ENCODE measurements at regions not wholly inside any gene's neighbourhood (a gene's known extent, or its start where the extent isn't known, plus 50 kb on each side); places are given as distances from the start of the nearest gene placed in this dataset.

- TF ChIP-seq CTCF (conservative IDR thresholded peaks at IDR 0.05; ENCODE audit: low read depth, low read length): no peak
- no peak for DNase-seq (ENCODE audit: low read depth)
- H3K4me3 ChIP-seq (ENCODE audit: low read depth, low read length): no peak overlapping the region
Observed at GRCh38 chr13:110034031-110034549, 247.7 kb upstream of the IRS2 start.

GRCh38 chr13:110032969-110033368, 246.6 kb upstream of the IRS2 start:
- no peak for DNase-seq (ENCODE audit: low read depth)
- TF ChIP-seq CTCF (conservative IDR thresholded peaks at IDR 0.05; ENCODE audit: low read depth, low read length): no peak
- no peak overlapping the region for H3K4me3 ChIP-seq (ENCODE audit: low read depth, low read length)

- no peak for TF ChIP-seq CTCF (conservative IDR thresholded peaks at IDR 0.05; ENCODE audit: low read depth, low read length)
- no peak overlapping the region for H3K4me3 ChIP-seq (ENCODE audit: low read depth, low read length)
- no peak for DNase-seq (ENCODE audit: low read depth)
Observed at GRCh38 chr13:110030394-110030928, 244.1 kb upstream of the IRS2 start.

GRCh38 chr13:110028838-110029621, 242.6 kb upstream of the IRS2 start:
- no peak for TF ChIP-seq CTCF (conservative IDR thresholded peaks at IDR 0.05; ENCODE audit: low read depth, low read length)
- no peak overlapping the region for H3K4me3 ChIP-seq (ENCODE audit: low read depth, low read length)
- no peak for DNase-seq (ENCODE audit: low read depth)

GRCh38 chr13:110028311-110028710, 241.9 kb upstream of the IRS2 start:
- no peak for TF ChIP-seq CTCF (conservative IDR thresholded peaks at IDR 0.05; ENCODE audit: low read depth, low read length)
- DNase-seq (ENCODE audit: low read depth): no peak
- no peak overlapping the region for H3K4me3 ChIP-seq (ENCODE audit: low read depth, low read length)

GRCh38 chr13:110027470-110028240, 241.3 kb upstream of the IRS2 start:
- DNase-seq (ENCODE audit: low read depth): no peak
- TF ChIP-seq CTCF (conservative IDR thresholded peaks at IDR 0.05; ENCODE audit: low read depth, low read length): no peak
- H3K4me3 ChIP-seq (ENCODE audit: low read depth, low read length): no peak overlapping the region
